Neural progenitor cell (in vitro differentiated cells): ENCODE measurements at regions not wholly inside any gene's neighbourhood (a gene's known extent, or its start where the extent isn't known, plus 50 kb on each side); places are given as distances from the start of the nearest gene placed in this dataset.

Experiments
- EZH2 ChIP-seq: fragments of 200-600 bp; sonication (generic); IDR thresholded peaks from 2 replicates; pipeline ENCODE4 v1.6.1; 2017; ENCODE audit warnings: antibody characterized with exemption, mild to moderate bottlenecking, moderate library complexity
- TF ChIP-seq, protein P1 (sequence below): fragments of 200-600 bp; sonication (generic); IDR thresholded peaks from 2 replicates; pipeline ENCODE4 v1.5.1; 2017; ENCODE audit warnings: antibody characterized with exemption, mild to moderate bottlenecking

DNA sequence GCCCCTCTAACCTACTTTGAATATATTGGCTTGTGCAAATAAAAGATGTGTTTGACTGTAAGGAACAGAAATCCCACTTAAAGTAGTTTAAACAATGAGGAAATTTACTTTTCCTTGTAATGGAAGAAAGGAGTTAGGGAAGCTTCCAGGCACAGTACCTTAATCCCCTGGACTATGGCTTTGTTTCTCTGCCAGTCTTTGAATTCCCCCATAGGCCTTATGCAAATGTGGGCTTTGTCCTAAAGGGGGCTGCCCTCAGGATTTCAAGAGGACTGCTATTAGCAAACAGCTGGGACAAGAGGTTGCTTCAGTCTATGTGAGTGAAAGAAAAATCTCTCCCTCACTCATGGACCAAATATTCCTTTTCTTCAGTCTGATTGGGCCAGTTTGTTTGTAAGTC, 255.1 kb upstream of the THSD7B start:
- no peak for TF ChIP-seq EZH2
- TF ChIP-seq, protein P1, sequence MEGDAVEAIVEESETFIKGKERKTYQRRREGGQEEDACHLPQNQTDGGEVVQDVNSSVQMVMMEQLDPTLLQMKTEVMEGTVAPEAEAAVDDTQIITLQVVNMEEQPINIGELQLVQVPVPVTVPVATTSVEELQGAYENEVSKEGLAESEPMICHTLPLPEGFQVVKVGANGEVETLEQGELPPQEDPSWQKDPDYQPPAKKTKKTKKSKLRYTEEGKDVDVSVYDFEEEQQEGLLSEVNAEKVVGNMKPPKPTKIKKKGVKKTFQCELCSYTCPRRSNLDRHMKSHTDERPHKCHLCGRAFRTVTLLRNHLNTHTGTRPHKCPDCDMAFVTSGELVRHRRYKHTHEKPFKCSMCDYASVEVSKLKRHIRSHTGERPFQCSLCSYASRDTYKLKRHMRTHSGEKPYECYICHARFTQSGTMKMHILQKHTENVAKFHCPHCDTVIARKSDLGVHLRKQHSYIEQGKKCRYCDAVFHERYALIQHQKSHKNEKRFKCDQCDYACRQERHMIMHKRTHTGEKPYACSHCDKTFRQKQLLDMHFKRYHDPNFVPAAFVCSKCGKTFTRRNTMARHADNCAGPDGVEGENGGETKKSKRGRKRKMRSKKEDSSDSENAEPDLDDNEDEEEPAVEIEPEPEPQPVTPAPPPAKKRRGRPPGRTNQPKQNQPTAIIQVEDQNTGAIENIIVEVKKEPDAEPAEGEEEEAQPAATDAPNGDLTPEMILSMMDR: no peak
